GM21723 (cell line): ENCODE measurements at regions not wholly inside any gene's neighbourhood (a gene's known extent, or its start where the extent isn't known, plus 50 kb on each side); places are given as distances from the start of the nearest gene placed in this dataset.
"Not testable (repeated sequence)": the region's sequence is repeated elsewhere in the genome, so short reads cannot be mapped to it uniquely, and the experiment has no call there.

Experiments used
- ATAC-seq: cut with Tn5 transposase; IDR thresholded peaks from one replicate; pipeline ENCODE4 v1.9.1; 2021; ENCODE audit warnings: mild to moderate bottlenecking, moderate library complexity; ENCODE audit not compliant: unreplicated experiment

DNA sequence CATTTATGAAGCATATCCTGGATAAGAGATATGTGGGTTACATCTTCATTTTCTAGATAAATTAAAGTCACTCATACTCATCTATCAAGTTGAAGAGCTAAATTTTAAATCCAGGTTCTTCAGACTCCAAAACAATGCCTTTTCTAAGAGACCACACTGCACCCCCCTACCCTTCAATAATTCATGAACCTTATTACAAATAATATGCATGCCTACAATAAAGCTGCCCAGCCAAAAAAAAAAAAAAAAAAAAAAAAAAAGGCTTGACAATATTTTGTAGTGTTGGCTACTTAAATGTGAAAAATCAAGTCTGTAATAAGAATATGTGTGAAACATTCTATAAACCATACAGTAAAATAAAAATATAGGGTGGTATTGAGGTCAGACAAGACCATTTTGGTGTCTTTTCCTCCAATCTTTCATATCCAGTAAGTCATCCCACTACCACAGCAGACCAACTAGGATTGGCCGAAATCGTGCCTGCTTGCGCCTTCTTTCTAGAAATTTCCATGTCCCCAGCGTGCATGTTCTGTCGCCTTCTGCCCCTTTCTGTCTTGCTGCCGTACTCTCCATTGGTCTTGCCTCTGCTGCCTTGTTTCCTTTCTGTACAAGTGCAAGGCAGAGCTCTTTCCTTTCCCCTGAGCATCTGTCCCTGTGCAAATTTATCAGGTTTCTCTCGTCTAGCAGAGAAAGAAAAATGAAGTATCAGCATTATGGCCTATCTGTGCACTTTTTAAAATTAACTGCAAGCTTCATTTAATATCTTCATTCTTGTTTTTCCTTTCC, 92.6 kb upstream of the NDUFV2 start:
- ATAC-seq = no peak

DNA sequence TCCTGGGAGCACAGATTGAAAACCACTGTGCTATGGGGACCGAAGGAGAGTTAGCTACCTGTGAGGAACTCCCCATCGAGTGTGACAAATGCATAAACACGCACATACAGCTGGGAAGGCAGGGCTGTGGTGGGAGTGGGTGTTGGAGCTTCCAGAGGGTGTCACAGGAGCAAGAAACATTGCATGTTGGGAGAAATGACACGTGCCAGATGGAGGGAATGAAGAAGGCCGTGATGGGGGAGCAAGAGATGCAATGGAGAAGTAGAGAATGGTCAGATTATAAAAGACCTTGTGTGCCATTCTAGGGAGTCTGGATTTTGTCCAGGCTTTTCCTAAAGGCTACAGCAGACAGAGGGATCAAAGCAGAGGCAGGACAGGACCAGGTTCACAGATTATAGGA, 91.1 kb upstream of the NDUFV2 start:
- ATAC-seq = no peak

DNA sequence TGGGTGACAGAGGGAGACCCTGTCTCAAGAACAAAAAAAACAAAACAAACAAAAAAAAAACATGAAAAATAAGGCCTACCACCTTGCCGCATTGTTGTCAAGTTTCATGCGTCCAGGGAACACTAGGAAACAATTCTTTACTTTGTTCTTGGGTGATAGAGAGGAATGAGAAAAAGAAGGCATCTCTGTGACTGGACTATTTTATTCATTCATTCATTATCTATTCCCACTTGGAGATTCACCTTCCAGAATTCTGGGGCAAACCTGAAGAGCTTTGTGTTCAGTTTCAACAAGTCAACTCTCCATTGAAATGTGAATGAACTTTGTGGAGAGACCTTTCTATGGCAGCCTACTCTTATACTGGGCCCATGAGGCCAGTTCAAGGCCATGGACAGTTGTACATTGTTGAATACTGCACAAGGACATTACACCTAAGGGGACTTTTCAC, 88.5 kb upstream of the NDUFV2 start:
- ATAC-seq = no peak

DNA sequence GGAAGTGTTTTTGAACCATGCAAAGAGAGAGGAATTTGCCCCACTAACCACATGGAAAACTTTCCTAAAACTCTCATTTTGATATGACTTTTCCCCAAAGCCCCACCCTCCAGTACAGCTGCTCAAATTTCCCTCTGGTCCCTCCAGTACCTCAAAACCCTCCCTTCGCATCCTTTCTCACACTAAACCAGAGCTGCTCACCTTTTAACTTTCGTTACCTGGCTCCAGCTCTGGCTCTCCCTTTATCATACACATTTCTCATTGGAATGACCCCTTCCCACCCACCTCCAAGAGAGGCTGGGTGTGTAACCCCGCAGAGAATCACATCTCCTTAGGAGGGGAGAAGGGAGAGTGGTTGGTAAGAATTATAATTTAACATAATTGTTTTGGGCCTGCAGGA, 86.8 kb upstream of the NDUFV2 start:
- ATAC-seq = no peak

DNA sequence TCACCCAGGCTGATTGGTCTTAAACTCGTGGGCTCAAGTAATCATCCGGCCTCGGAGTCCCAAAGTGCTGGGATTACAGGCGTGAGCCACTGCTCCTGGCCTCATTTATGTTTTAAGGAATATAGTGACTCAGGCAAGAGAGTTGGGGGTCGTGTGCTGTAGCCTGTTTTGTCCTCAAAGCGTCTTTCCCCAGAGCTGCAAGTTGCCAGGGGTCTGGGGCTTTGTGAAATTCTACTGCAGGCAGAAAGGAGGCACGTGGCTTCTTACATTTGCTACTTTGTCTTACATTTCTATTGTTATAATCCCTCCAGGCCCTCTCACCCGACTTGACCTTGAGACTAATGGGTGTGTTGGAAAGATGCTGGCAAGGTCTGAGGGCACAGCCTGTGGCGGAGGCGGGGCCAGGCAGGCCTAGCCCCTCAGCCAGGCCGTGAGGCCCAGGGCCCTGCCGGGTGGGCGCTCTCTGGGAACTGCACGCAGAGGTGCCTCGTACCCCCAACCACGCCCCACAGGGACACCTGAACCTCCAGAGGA, 85.8 kb upstream of the NDUFV2 start:
- ATAC-seq = peak; percentile 30

DNA sequence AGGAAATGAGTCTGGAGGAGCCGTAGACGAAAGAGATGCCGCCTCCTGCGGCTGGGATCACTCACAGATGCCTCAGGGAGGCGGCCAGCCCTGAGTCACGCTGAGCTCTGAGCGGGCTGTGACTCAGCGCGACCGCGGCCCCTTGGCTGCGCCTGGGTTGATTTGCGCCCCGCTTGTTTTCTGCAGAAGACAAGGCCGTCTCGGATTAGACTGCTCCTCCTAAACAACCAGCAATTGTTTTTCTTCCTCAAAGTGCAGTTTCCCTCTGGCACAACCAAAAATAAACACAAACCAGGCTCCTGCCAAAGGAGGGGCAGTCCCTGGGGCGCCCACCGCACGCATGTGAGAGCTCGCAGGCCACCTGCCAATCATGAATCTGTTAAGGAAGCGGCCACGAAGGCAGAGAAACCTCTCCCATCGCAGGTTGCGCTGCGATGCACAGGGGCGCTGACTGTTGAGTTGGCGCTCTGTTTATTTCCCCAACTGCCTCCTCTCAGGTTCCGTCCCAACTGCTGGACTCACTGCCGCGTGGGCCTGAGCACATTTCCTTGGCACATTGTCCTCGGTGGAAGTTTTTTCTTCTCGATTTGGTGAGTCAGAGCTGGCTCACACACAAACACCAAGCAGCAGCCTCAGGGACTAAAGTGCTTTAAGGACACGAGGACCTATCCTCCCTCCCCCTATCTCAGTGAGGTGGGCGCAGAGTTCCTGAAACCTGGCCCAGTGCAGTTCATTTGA, 85.2 kb upstream of the NDUFV2 start:
- peak; percentile 91 for ATAC-seq

DNA sequence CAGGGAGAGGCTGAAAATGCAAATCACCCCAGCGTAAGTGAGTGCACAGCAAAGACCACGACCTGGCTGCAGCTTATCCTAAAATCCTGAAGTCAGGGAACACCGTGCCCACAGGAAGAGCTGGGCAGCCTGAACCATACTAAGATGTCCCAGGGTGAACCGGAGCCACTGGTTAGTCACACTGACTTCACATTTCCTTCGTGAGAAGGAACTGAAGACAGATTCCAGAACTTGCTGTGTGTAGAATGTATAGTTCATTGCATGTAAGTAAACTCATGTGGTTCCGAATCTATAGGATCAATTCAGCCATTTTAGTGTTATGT, 84.6 kb upstream of the NDUFV2 start:
- ATAC-seq = no peak

DNA sequence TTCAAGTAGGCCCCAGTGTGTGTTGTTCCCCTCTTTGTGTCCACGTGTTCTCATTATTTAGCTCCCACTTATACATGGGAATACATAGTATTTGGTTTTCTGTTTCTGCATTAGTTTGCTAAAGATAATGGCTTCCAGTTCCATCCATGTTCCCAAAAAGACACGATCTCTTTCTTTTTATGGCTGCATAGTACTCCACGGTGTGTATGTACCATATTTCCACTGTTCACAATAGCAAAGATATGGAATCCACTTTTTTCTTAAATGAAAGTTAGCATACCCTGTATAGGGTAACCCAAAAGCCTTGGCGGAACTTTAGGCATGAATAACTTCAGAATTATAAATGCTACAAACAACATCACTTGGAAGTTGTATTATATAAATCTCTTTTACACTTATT, 83.4 kb upstream of the NDUFV2 start:
- no peak for ATAC-seq

DNA sequence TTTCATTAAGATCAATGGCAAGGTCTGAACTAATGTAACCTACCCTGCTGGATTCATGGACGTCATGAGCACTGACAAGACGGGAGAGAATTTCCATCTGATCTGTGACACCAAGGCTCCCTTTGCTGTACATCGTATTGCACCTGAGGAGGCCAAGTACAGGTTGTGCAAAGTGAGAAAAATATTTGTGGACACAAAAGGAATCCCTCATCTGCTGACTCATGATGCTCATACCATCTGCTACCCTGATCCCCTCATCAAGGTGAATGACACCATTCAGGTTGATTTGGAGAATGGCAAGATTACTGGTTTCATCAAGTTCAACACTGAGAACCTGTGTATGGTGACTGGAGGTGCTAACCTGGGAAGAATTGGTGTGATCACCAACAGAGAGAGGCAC, 82.3 kb upstream of the NDUFV2 start:
- ATAC-seq = no peak

DNA sequence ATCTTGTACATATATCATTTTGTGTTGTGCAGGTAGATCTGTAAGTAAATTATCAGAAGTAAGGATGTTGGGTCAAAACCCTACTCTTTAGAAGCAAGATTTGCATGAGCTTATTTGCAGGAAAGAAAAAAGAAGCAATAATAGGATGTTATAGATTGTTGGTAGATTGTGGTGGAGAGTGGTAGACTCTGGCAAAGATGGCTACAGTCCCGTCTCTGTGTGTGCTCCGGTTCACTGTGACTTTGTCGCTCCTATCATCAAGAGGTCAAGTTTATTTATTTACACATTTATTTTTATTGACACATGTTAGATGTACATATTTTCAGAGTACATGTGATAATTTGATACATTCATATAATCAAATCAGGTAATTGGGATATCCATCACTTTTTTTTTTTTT, 81.0 kb upstream of the NDUFV2 start:
- ATAC-seq = no peak

DNA sequence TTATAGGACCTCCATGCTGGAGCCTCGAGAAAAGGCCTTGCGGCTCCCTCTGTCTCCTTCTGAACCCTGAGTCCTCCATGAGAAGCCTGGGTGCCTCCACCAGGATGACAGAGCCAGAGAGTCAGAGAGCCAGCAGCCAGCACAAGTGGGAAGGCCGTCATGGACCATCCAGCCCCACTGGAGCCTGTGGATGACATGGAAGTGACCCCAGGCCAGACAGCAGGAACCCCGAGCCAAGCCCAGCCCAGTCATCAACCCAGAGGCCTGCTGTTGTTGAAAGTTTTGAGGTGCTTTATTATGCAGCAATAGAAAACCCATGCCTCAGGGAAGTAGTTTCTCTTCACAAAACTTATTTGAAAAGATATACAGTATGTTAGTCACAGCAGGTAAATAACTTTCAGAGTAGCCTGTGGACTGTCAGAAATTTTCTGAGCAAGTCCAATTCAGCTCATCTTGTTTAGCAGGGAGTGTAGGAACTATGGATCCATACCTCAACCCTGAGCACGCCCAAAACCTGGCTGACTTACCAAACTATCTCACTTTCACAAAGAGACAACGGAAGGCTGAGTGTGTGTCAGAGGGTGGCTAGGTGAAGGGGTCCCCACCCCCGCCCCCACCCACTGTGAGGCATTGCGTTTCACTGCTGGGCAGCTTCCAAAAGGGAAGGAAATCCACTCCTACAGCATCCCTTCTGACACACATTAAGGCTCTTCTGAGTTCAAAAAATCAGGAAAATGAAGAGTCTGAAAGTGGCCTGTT, 79.9 kb upstream of the NDUFV2 start:
- ATAC-seq = no peak

DNA sequence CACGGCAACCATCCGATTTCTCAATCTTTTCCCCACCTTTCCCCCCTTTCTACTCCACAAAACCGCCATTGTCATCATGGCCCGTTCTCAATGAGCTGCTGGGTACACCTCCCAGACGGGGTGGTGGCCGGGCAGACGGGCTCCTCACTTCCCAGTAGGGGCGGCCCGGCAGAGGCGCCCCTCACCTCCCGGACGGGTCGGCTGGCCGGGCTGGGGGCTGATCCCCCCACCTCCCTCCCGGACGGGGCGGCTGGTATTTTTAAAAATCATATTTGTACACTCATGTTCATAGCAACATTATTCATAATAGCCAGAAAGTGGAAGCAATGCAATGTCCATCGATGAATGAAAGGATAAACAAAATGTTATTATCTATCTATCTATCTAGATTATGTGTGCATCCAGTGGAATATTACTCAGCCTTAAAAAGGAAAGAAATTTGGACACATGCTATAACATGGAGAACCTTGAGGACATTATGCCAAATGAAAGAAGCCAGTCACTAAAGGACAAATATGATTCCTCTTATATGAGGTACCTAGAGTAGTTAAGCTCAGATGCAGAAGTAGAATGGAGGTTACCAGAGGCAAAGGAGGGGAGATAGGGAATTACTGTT, 78.4 kb upstream of the NDUFV2 start:
- not testable (repeated sequence) for ATAC-seq

DNA sequence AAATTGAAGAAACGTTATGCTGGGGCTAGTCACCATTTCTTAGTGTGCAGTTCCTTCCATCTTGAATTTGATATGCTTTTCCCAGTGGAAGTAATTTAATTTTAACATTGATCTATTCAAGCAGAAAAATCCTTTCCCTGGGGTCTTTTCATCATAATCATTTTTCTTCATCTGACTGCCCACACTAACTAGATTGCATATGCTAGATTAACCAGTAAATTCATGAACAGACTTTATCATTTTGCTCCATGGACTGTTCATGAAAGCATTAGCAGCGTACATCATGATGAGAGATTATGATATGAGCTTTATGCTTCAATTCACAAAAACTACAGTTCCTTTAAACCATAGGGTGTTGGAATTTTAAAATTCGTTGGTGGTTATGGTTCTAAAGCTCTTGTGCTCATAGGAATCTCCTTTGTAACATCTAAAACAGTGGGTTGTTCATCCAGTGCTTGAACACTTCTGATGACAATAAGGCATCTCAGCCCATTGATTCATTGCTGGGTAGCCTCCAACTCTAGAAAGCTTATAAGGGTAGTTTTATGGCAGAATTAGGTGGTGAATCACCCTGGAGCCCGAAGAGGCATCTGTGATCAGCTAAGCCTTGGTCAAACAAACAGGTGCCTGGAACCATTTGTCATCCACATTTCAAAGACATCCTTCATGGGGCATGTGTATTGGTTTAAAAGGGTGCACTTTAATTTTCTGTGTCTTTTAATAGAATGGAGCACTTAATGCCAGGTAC, 77.2 kb upstream of the NDUFV2 start:
- no peak for ATAC-seq

DNA sequence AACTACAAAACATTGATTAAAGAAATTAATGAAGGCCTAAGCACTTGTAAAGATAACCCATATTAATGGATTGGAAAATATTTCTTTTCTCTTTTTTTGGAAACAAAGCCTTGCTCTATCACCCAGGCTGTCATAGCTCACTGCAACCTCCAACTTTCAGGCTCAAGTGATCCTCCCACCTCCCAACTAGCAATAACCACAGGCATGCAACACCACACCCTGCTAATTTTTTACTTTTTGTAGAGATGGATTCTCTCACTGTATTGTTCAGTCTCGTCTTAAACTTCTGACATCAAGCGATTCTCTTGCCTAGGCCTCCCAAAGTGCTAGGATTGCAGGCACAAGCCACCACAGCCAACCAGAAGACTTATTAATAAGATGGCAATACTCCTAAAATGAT, 73.4 kb upstream of the NDUFV2 start:
- ATAC-seq = no peak

DNA sequence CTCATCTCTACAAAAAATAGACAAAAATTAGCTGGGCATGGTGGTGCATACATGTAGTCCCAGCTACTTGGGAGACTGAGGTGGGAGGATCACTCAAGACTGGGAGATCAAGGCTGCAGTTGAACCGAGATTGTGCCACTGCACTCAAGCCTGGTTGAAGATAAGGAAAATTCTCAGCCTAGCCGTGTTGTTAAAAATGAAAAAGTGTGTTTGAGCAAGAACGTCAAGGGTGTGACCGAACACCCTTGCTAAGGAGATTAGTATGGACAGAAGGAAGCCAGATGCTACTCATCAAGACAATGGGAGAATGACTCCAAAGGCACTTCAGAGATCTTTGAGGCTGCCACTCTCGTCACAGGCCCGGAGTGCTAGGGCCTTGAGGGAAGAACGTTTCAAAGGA, 70.0 kb upstream of the NDUFV2 start:
- no peak for ATAC-seq

DNA sequence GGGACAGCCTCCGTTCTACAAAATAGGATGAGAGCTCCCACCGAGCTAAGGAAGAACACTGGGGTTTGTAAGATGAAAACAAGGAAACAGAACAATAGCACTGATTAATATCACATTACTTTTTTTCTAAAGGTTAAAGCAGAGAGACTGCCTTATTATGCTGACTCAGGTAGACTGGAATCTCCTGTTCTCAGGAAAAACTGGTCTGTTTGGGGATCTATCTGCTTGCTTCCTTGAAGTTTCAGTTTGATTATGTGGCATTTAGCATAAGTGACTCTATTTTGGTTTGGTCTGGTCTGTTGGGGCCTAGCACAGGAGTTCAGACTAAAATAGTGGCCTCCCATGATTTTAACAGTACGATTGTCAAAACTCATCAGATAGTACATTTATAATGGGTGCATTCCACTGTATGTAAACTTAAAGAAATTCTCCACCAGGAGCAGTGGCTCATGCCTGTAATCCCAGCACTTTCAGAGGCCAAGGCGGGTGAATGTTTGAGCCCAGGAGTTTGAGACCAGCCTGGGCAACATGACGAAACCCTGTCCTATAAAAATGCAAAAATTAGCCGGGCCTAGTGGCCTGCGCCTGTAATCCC, 64.1 kb upstream of the NDUFV2 start:
- ATAC-seq = no peak

DNA sequence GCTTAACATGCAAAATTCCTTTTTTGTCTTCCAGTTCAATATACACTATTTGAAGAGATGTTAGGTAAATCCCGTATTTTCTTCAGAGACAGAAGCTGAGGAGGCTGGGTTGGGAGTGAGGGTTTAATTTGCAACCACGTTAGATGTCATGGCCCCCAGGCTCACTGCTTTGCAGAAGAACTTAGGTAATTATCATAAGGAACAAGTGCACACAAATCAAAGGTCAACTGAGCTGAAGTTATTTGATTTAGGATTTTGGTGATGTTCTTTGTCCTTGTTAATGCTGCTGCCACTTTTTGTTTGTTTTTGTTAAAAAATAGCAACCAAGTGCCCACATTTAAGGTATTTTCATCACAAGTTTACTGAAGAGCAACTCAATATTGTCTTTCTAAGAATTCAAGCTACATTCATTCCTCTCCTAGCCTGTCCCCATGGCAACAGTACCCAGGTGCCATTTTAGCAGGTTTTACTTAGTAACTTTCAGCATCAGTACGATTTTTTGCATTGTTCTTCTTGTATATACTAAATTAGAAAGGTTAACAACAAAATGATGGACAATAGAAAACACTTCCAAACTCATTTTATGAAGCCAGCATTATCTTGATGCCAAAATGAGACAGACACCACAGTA, 62.9 kb upstream of the NDUFV2 start:
- ATAC-seq = no peak

DNA sequence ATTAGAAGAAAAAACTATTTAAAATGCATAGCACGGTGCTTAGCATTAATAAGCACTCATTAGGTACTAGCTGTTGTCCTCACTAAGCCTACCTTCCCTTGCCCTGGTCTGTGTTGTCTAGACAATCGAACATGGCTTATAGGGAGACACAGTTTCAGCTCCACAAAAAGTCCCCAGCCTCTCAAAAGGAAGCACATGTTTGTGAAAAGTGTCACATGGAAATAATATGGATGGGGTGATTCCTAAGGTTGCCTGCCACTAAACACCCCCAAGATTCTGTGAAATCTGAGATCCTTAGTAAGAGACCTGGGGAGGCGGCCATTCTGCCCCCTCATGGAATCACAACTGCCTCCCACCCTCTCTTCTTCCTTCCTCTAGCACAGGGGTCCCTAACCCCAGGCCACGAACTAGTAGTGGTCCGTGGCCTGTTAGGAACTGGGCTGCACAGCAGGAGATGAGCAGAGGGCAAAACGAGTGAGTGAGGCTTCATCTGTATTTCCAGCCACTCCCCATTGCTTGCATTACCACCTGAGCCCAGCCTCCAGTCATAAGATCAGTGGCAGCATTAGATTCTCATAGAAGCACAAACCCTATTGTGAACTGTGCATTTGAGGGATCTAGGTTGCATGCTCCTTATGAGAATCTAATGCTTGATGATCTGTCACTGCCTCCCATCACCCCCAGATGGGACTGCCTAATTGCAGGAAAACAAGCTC, 59.6 kb upstream of the NDUFV2 start:
- ATAC-seq = no peak

DNA sequence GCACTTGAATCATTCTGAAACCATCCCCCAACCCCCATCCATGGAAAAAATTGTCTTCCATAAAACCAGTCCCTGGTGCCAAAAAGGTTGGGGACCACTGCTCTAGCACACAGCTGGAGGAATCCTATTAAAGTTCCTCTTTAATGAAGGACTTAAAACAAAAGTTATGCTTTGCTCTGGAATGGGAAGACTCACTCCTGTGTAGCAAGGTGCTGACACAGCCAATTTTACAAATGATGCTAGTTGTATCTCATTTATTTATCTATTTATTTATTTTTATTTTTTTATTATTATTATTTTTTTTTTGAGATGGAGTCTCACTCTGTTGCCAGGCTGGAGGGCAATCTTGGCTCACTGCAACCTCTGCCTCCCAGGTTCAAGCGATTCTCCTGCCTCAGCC, 58.9 kb upstream of the NDUFV2 start:
- no peak for ATAC-seq
